ENCODE measurements at regions not wholly inside any gene's neighbourhood (a gene's known extent, or its start where the extent isn't known, plus 50 kb on each side); places are given as distances from the start of the nearest gene placed in this dataset.

- no peak overlapping the region for H3K9ac ChIP-seq (ENCODE audit: low read length in 3 of 3)
- no peaks in the 10 kb centered on the region for H3K36me3 ChIP-seq (ENCODE audit: control insufficient read depth in 2 of 3, insufficient read depth in 3 of 3, low read length in 3 of 3)
- intact Hi-C loops (cut with DNase I): no loop called here
- H3K27me3 ChIP-seq (ENCODE audit: control insufficient read depth, insufficient read depth, low read length): no peaks in the 10 kb centered on the region
- DNase-seq (no peak), FAIRE-seq (no peak)
- TF ChIP-seq CTCF (IDR thresholded peaks at IDR 0.05; ENCODE audit: borderline replicate concordance, extremely low read depth, insufficient read depth): no peak
- H3K27ac ChIP-seq (ENCODE audit: low read depth in 2 of 2, low read length in 2 of 2): no peak overlapping the region
- no peaks in the 10 kb centered on the region for H3K9me3 ChIP-seq (ENCODE audit: control insufficient read depth in 2 of 3, insufficient read depth in 1 of 3, low read length in 3 of 3)
- H3K4me3 ChIP-seq (ENCODE audit: low read length in 3 of 3): no peak overlapping the region
- H3K4me1 ChIP-seq (ENCODE audit: control insufficient read depth in 2 of 3, insufficient read depth in 2 of 3, low read depth in 1 of 3, low read length in 3 of 3): no peaks in the 10 kb centered on the region
These were observed 58.1 kb upstream of the IL2 start for GRCh38 chr4:122514671-122515070.

- Histone ChIP-seq H3K4me3 (ENCODE audit: low read length in 3 of 3) (no peak overlapping the region), H3K9ac (ENCODE audit: low read length in 3 of 3) (no peak overlapping the region), H3K27ac (ENCODE audit: low read depth in 2 of 2, low read length in 2 of 2) (no peak overlapping the region), H3K36me3 (ENCODE audit: control insufficient read depth in 2 of 3, insufficient read depth in 3 of 3, low read length in 3 of 3) (no peaks in the 10 kb centered on the region), H3K9me3 (ENCODE audit: control insufficient read depth in 2 of 3, insufficient read depth in 1 of 3, low read length in 3 of 3) (no peaks in the 10 kb centered on the region), H3K4me1 (ENCODE audit: control insufficient read depth in 2 of 3, insufficient read depth in 2 of 3, low read depth in 1 of 3, low read length in 3 of 3) (no peaks in the 10 kb centered on the region), H3K27me3 (ENCODE audit: control insufficient read depth, insufficient read depth, low read length) (no peaks in the 10 kb centered on the region)
- DNase-seq (no peak), FAIRE-seq (no peak)
- intact Hi-C loops (cut with DNase I): no loop called here
- no peak for TF ChIP-seq CTCF (IDR thresholded peaks at IDR 0.05; ENCODE audit: borderline replicate concordance, extremely low read depth, insufficient read depth)
These were observed 55.9 kb upstream of the IL2 start for GRCh38 chr4:122512430-122512829.

- no peaks in the 10 kb centered on the region for H3K9me3 ChIP-seq (ENCODE audit: control insufficient read depth in 2 of 3, insufficient read depth in 1 of 3, low read length in 3 of 3)
- intact Hi-C loops (cut with DNase I): no loop called here
- no peak for FAIRE-seq
- no peak for TF ChIP-seq CTCF (IDR thresholded peaks at IDR 0.05; ENCODE audit: borderline replicate concordance, extremely low read depth, insufficient read depth)
- H3K9ac ChIP-seq (ENCODE audit: low read length in 3 of 3): no peak overlapping the region
- no peaks in the 10 kb centered on the region for H3K36me3 ChIP-seq (ENCODE audit: control insufficient read depth in 2 of 3, insufficient read depth in 3 of 3, low read length in 3 of 3)
- no peaks in the 10 kb centered on the region for H3K4me1 ChIP-seq (ENCODE audit: control insufficient read depth in 2 of 3, insufficient read depth in 2 of 3, low read depth in 1 of 3, low read length in 3 of 3)
- H3K4me3 ChIP-seq (ENCODE audit: low read length in 3 of 3): no peak overlapping the region
- no peak for DNase-seq
- H3K27me3 ChIP-seq (ENCODE audit: control insufficient read depth, insufficient read depth, low read length): no peaks in the 10 kb centered on the region
- H3K27ac ChIP-seq (ENCODE audit: low read depth in 2 of 2, low read length in 2 of 2): no peak overlapping the region
These were observed 51.6 kb upstream of the IL2 start for GRCh38 chr4:122508083-122508482.
